CD4-positive, alpha-beta T cell treated with Interleukin-17A for 1 hour (primary cell): ENCODE measurements at regions not wholly inside any gene's neighbourhood (a gene's known extent, or its start where the extent isn't known, plus 50 kb on each side); places are given as distances from the start of the nearest gene placed in this dataset.

ENCODE experiments used
- DNase-seq: peaks from one replicate; pipeline ENCODE4 v3.0.0-alpha.2; 2020

DNA sequence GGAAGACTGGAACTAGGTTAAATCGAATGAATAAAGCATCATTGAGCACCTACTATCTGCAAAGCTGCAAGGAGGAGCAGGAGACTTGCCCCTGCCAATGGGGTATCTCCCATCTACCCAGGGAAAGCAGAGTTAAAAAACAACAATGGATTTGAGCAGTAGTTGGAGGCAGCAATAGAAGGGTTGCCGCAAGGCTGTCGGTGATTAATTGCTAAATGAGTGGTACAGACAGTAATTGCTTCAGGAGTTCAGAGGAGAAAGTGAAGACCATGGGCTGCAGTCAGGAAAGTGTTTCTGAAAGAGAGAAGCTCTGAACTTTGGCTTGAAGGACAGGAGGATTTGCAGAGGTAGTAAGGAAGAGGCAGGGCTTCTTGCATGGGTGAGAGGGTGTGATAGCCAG is 152.9 kb downstream of the ACTL8 start:
- DNase-seq: no peak

DNA sequence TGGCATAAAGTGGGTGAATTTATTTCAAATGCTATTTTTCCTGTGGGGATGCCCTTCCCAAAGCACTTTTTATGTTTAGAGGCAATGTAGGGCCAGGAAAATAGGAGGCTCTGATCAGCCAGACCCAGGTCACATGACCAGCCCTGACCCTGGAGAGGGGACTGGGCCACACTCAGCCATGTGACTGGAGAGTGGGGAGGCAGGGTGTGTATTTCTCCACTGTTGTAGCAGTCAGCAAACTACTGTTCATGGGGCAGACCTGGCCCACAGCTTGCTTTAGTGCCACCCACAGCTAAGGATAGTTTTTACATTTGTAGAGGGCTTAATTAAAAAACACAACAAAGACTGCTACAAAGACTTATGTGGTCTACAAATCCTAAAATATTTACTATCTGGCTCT is 153.8 kb downstream of the ACTL8 start:
- DNase-seq: no peak

DNA sequence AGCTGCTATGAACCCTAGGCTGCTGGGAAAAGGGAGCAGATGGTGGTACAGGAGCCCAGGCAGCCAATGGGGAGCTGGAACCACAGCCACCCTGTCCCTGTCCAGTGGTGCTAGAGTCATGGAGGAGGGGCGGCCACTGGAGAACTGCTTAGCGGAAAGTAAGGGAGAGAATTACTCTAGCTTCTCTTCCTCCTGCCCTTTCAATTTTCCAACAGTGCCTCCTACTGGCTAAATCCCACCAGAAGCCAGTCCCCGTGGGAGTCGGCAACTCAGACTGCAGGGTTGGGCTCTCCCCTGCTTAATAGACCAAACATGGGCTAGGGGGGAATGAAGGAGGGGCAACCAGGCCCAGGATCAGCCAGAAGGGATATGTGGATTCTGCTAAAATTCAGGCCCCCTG is 154.5 kb downstream of the ACTL8 start:
- no peak for DNase-seq

DNA sequence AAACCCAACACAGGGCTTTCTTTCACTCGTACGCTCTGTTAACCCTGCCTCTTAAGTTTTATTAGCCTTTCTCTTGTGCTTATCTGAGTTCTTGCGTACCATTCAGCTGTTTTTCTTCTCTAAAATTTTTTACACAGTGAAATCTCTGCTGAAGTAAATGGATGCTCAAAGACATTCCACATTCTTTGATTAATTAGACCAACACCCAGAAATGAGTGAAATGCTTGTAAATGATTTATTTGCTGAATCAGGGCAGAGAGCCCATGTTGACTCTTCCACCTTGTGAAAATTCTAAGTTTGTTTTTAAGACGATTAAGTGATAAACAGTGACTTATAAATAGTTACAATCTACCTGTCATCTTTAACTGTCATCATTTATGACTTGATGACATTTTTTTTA is 156.7 kb downstream of the ACTL8 start:
- no peak for DNase-seq

DNA sequence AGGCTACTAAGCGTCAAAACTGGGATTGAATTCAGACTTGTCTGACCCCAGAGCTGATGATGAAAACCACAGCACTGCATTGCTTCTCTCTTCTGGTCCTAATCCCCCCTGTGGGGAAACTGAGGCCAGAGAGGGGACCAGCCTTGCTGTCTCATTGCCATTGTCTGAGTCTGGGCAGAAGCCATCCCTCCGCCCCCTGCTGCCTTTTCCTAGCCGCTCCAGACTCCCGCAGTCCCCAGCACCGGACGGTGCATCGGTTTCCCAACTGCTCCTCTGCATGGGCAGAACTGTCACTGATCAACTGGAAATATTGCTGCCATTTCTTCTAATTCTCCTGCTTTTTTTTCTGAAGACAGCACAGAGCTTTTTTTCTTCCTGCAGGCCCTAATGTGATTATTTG is 157.4 kb downstream of the ACTL8 start:
- DNase-seq: no peak

DNA sequence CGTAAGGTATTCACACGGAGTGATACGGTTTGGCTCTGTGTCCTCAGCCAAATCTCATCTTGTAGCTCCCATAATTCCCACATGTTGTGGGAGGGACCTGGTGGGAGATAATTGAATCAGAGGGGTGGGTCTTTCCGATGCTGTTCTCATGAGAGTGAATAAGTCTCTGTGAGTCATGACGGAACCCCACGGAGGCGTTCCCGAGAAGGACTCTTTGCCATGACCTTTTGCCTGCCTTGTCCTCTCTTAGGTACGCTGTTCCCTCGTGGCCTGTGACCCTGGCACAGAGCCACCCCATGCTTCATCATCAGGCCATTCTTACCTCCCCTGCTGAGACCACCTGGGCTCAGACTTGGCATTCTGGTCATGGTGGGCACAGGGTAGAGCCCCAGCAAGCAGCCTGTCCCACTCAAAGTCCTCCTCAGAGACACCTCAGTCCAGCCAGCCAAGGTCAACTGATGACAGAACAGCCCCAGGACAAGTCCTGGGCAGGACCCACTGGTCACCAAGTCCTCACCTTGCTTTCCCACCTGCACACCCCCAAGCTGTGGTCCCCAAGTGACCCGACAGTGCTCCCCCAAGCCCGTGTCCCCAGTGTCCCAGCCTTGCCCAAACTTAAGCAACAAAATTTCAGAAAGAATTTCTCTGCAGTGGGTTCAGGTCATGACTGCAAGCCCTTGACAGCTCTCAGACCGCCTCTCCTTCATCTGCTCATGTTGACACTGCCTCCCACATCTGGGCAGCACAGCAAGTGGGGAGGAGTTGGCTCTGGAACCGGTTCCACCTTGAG is 158.4 kb downstream of the ACTL8 start:
- DNase-seq: no peak

DNA sequence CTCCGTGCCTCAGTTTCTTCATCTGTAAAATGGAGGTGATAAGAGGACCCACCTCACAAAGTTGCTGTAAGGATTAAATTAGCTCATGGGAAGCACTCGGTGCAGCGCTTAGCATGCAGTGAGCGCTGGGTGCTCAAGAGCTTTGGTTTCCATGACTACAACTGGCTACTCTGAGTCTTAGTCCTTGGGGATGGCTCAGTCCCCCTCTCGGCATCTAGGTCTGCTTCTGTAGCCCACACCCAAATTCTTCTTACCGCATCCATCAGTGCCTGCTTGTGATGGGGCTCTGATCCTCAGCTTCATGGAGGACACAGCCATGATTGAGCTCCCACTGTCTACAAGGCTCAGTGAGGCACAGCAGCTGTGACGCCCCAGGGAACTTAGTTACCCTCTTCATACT is 159.0 kb downstream of the ACTL8 start:
- no peak for DNase-seq

DNA sequence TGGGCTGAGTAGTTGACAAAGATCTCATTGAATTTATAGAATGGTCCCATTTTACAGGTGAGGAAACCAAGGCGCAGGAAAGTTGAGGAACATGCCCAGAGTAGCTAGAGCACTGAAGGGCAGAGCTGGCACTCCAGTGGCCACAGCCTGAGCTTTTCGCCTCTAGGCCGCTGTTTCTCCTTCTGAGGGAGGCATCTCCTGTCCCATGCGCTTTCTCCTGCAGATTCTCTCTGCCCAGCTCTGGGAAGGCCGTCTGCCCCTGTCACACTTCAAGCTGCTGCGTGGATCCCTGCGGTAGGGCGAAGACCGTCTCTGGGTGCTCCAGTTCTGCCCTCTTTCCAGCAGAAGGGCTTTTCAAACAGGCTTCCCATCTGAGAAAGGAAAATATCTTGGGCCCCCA is 159.9 kb downstream of the ACTL8 start:
- no peak for DNase-seq

DNA sequence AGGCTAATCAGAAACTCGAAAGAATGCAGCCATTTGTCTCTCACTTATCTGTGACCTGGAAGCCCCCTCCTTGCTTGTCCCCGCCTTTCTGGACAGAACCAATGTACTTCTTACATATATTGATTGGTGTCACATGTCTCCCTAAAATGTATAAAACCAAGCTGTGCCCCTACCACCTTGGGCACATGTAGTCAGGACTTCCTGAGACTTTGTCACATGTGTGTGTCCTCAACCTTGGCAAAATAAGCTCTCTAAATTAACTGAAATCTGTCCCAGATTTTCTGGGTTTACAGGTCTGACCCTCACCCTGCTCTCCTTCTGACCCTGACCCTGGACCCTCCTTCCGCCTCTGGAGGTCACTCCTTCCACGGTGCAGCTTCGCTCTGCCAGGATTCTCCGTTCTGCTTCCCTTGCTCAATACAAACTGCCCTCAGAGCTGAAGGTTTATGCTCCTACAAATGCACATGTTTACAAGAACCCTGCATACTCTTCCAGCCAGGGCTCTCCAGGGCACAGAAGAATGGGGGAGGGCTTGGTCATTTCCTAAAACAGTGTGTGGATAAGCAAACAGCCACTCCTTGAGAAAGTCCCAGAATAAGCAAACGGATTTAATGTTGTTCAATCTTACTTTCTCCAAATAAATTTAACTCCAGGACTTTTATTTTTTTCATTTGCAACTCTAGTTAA is 160.5 kb downstream of the ACTL8 start:
- no peak for DNase-seq

DNA sequence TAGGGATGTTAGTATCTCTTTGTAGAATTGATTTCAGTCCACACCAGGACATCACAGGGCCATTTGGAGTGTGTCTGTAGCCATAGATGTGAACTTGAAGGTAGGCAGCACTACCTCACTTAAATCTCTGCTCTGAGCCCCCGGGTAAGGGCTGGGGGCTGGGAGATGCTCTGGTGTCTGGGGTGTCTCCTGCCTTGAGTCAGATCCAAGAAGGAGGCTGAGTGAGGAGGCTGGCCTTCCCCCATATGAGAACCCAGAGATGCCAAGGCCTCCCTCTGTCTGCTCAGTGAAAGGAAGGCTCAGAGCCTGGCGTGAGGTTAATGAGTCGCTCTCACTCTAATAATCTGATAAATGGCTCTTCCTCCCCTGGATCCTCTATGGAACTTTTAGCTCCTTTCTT is 161.6 kb downstream of the ACTL8 start:
- DNase-seq: no peak

DNA sequence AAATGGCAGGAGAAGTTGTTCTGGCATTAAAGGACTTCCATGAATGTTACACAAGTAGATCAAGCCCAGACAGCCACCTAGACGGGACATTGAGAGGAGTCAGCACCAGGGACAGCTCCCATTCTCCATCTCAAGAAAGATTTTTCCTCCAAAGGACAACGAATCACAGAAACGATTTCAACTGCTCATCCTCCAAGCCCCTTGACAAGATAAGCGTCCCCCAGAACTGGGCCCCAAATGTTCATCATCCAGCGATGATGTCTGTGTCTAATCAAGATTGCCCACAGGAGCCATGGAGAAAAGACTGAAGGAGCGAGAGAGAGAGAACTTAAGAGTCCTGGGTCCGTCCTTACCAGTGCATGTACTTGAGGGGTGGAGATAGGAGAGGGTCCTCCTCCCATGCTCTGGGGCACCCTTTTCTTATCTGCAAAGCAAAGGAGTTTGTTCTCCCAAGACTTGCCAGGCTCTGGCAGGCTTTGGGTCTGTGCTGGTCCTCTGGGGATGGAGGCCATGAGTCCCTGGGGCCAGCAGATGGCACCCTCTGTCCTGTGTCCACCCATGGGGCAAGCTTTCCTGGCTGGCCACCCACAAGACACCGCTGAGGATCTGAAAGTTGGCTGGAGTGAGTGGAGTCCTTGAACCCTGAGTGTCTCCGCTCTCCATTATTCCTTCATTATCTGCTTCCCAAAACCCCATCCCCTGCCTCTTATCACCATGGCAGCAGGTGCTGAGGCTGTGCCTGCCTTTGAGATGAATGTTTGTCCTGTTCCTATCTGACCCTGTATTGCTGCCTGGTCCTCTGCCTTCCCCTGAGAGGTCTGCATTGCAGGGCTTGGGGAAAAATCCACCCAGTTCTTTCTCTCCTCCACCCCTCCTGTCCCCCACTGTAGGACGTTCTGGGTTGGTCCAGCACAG is 164.6 kb downstream of the ACTL8 start:
- no peak for DNase-seq

DNA sequence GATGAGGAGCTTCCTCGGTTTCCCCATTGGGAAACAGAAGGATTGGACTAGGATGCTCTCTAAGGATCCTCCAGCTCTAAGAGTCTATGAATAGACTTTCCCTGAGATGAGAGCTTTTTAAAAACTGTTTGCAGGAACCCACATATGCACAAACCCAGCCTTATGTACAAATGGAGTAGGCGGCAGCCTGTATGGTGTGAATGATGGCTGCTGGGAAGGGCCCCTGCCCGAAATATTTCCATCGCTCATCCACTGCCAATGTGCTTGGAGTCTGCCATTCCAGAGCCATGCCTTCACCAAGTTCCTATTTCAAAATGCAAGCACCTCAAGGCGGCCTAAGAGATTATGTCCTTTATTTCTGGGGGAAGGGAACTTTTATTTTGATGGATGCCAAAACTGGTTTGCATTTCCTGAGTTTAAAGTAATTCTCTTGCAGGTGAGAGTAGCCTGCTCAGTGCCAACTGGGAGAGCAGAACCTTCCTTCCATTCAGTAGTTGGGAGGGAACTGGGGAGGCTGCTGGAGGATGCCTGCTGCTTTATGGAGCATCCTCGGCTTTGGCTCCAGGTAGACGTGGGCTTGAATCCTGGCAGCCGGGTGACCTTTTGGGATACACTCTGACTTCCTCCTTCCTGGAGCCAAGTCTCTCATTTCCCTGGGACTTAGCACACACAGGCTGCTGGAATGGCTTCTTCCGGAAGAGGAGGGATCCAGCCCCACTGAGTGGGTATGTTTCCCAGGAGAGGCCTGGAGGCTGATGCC is 165.9 kb downstream of the ACTL8 start:
- DNase-seq: no peak

DNA sequence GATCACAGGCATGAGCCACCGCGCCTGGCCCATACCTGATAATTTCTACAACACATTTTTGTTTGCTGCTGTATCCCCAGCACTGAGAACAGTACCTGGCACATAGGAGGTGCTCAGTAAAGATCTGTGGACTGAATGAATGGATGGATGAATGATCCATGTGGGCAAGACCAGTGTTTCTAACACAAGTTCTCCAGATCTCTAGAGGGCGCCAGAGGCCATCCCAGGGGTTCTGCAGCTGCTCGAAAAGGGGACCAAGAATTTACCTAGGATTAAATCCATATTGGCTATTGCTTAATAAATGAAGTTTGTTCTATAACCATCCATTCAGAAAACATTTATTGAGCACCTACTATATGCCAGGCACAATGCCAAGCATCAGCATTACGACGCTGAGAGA is 167.7 kb downstream of the ACTL8 start:
- DNase-seq: no peak

DNA sequence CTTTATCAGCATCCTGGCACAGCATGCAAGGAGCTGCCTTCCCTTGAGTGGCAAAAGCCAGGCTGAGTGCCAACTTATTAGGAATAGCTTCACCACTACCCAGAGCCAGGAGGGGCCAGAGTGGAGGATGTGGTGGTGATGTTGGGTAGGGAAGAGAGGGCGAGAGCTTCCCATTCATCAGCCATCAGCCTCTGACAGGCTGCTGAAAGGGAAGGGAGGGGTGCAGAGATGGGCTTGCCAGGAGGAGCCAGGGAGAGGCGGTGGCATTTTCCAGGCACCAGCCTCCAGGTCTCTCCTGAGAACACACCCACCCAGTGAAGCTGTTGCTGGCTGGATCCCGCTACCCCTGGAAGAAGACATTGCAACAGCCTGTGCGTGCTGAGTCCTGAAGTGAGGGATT is 168.5 kb downstream of the ACTL8 start:
- DNase-seq: no peak

DNA sequence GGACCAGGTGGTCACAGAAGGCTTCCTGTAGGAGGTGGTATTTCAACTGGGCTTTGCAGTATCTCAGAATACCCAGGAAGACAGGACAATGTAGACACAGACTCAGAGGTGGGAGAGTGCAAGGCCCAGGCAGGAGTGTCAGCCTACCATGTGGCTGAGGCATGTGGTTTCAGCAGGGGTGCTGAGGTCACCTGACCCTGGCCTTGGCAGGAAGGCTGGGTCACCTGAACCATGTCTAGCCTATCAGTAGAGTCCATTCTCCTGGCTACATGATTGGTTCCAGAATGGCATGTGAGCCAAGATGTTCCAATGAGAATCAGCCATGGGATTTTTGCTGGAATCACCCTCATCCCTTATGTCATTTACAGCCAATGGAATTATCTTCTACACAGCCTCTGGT is 169.4 kb downstream of the ACTL8 start:
- no peak for DNase-seq

DNA sequence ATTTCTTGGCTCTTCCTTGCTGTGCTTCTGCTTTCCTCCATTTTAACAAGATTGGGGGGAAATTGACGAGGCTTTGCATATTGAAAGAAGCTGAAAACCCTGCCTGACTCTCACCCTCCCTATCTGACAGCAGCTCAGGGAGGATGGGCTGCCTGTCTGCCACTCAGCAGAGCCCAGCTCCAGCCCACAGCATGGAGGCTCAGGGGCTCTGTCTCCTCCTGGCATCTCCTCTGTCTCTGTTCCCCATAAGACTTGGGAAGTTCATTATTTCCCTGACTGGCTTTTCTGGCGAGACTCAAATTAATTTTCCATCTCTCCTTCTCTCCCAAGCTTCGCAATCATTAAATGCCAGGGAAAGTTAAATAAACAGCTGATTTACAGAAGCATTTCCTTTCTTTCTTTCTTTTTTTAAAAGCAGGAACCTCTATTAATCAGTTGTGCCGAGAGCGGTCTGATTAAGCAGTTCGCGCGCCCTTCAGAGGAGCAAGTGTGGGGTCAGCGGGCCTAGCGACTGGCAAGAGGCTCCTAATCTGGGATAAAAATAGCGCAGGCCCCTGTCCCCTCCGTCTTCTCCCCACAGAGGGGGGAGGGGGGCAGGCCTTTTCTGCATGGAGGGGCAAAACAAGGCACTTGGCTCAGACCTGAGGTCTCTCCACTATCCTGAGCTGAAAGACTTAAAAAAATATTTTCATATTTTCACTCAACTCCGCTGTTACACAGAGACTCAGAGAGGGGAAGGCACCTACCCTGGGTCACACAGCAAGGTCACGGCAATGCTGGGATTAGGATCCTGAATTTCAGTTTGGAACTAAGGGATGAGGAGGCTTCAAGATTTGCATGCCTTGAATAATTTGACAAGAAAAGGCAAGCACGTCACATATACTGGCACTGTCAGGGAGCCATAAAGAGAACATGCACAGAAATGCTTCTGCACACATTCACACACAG is 170.4 kb downstream of the ACTL8 start:
- DNase-seq: no peak

DNA sequence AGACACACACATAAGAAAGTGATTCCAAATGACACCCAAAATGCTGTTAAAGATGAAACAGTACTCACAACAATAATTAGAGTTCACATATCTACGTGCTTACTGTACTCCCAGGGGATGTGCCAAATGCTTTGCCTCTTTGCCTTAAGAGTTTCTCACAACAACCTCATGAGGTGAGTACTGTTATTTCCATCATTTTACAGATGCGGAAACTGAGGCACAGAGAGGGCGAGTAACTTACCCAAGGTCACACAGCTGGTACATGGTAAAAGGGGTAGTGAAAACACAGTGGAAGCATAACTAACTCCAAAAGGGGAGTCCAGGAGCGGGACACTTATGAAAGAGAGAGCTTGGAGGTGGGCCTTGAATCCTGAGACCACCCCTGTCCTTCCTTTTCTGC is 171.8 kb downstream of the ACTL8 start:
- no peak for DNase-seq

DNA sequence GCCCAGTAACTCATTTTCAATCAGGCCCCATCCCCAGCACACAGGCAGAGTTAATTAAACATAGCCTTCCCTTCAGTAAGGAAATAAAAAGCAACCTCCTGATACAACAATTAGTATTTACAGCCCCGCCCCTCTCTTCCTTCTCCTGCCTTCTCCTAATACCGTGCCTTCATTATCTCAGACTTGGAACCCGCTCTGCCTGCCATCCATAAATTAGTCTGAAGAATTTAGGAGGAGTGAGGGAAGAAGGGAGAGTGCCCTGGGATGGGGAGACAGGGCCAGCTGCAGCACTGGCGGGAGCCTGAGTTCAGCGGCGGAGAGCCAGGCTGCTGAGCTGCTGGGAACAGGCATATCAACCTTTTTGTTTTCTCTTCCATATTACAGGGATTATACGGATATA is 172.8 kb downstream of the ACTL8 start:
- no peak for DNase-seq

DNA sequence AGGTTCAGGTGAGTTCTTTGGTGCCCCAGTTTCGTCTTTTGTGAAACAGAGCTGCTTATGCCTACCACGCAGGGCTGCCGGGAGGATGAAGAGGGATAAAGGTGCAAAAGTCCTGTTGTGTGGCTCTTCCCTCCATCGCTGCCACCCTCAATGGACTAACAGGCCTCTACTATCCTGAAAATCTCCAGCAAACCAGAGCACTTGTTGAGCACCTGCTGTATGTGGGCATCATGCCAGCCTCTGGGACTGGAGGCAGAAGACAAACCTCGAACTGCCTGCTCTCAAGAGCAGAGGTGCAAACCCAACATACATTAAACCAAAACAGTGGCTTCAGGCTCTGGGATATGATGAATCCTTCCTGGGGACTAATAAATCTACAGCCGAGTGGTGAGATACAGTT is 174.1 kb downstream of the ACTL8 start:
- no peak for DNase-seq

DNA sequence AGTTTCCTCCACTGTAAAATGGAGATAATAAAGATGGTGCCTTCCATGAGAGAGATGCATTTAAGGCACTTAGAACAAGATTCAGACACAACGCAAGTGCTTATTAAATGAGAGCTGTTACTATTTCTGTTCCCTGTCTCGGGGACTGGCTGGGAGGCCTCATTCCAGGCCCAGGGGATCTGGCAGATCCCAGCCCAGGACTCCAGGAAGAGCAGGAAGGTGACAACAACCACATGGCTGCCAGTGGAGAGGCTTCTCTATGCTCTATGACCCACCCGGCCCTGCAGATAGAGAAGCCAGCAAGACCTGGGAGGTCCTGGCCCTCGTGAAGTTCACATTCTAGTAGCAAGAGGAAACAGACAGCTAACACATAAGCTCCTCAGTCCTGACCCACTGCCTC is 175.5 kb downstream of the ACTL8 start:
- no peak for DNase-seq

DNA sequence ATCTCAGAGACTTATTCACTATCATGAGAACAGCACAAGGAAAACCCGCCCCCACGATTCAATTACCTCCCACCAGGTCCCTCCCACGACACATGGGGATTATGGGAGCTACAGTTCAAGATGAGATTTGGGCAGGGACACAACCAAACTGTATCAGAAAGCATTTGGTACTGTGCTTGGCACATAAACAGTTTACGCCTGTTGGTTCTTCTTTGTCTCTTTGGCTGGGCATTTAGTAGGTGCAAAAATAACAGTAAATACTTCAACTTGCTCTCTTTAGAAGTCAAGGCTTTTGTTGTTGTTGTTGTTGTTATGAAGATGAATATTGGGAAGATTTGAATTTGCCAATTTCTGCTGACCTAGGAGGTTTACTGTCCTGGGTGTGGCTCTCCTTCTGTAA is 175.4 kb upstream of the IGSF21 start:
- no peak for DNase-seq

DNA sequence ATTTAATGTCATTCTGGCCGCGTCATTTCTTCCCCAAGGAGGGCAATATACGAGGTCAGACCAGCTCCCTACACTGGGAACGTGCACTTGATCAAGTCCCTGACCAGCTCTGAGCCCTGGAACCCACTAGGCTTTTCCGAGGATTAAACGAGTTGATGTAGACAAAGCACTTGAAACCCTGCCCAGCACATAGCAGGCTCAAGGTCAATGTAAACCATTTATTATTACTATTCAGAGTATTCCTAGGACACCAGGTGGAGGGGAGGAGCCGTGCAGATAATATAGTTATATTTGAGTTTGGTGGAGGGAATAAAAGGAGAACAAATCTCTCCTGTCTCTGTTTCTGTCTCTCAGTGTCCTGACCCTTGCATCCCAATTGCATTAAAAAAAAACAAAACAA is 174.1 kb upstream of the IGSF21 start:
- DNase-seq: no peak
